ENCODE measurements at regions not wholly inside any gene's neighbourhood (a gene's known extent, or its start where the extent isn't known, plus 50 kb on each side); places are given as distances from the start of the nearest gene placed in this dataset.

GRCh38 chr12:107530701-107531100, 154.9 kb upstream of the PWP1 start:
- no peak for DNase-seq

- DNase-seq = no peak
Measured at GRCh38 chr12:107533218-107533617, 152.4 kb upstream of the PWP1 start.

- no peak for DNase-seq
Measured at GRCh38 chr12:107536613-107537012, 149.0 kb upstream of the PWP1 start.

DNA sequence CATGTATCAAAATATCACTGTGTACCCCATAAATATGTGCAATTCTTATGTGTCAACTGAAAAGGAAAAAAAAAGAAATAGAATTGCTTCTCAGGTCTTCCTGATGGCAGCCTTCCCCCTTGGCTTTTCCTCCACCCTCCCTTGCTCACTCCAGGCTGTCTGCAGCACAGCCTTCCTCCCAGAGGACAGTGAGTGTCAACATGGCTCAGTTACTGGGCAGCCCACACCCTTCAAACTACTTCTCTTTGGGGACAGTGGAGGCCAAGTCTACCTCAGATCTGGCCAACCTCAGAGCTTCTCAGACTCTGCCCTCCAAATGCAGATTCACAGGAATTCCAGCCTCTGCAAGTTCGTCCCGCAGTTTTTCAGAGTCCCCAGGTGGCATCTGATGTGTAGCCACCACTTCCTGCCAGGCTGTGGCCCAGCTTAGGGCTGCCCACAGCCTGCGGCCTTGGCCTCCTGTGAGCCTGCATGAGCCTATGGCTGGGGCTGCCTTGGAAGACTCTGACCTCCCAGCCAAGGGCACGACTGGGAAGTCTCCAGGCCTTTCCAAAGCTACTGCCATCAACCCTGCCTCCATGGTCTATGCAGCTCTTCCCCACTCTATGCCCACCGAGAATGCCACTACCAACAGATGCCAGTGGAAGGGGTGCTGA, 148.0 kb upstream of the PWP1 start:
- no peak for DNase-seq

DNA sequence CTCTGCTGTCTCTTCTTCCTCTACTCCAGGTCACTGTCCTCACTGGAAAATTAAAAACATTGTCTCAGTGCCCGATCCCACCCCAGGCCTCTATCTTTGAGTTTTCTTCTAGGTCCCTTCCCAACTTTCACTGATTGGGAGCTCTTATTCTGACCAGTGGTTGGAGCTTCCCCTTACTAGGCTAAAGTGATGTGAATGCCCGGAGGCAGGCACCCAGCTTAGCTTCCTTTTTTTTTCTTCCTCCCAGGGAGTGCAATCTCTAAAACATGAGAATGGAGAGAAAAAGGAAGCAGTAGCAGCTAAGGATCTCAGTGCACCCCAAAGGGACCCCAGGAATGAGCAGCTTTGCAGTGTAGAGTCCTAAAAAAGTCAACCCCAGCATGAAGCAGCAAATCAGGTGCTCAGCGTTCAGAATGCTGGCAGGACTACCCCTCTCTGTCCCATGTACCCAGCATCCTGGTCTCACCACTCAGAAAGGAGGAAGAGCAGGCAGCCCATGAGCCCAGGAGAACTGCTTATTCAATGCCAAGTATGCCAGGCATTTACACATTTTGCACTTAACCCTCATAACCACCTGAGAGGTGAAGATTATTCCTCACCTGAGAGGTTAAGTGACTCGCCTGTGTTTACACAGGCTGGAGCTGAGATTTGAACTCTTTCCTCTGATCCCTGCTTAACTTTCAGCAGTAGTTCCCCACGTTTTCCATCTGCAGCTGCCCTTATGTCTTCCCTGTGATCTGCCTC, 146.2 kb upstream of the PWP1 start:
- no peak for DNase-seq

- no peak for DNase-seq
Measured at GRCh38 chr12:107541001-107541705, 144.4 kb upstream of the PWP1 start.

DNA sequence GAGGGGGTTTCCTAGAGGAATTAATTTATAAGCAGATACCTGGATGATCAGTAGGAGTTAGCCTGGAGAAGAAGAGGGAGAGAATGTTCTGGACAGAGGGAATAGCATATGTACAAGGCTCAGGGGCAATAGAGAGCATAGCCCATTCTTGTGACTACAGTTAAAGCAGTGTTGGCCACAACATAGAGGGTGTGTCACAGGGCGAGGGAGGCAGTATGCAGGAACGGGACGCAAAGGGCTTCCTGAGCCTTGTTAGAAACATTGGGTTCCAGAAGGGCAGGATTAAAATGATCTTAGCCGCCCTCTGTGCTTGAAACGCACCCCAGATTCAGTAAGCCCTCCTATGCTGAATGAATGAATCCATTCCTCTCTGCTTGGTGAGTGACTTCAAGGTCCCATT, 142.2 kb upstream of the PWP1 start:
- no peak for DNase-seq

DNA sequence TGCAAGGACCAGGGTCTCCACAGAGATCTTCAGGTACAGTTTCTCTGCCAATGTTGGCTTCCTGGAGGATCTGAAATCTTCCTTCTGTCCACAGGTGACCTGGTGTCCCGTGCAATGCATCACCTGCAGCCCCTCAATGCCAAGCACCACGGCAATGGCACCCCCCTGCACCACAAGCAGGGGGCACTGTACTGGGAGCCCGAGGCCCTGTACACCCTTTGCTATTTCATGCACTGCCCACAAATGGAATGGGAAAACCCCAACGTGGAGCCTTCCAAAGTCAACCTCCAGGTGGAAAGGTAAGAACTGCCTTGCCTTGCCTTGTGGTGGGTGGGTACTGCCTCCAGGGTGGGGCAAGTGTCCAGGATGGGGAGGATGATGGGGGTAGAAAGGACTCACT, 141.8 kb upstream of the PWP1 start:
- DNase-seq = no peak

GRCh38 chr12:107544937-107545336, 140.7 kb upstream of the PWP1 start:
- DNase-seq = no peak

GRCh38 chr12:107545737-107546353, 139.8 kb upstream of the PWP1 start:
- DNase-seq = no peak

GRCh38 chr12:107547389-107547788, 138.2 kb upstream of the PWP1 start:
- DNase-seq = no peak

- no peak for DNase-seq
Measured at GRCh38 chr12:107549651-107550480, 135.7 kb upstream of the PWP1 start.

DNA sequence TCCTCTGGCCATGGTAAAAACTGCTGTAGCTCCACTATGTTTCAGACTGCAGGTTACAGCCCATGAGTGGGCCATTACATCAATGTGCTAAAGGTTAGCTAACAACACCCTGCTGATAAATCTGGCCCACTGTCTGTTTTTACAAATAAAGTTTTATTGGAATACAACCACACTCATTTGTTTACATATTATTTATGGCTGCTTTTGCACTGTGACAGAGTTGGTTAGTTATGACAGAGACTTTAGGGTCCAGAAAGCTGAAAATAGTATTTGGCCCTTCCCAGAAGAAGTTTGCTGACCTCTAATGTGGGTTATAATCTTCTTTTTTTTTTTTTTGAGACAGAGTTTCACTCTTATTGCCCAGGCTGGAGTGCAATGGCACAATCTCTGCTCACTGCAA, 134.2 kb upstream of the PWP1 start:
- no peak for DNase-seq

GRCh38 chr12:107552263-107552662, 133.3 kb upstream of the PWP1 start:
- no peak for DNase-seq

DNA sequence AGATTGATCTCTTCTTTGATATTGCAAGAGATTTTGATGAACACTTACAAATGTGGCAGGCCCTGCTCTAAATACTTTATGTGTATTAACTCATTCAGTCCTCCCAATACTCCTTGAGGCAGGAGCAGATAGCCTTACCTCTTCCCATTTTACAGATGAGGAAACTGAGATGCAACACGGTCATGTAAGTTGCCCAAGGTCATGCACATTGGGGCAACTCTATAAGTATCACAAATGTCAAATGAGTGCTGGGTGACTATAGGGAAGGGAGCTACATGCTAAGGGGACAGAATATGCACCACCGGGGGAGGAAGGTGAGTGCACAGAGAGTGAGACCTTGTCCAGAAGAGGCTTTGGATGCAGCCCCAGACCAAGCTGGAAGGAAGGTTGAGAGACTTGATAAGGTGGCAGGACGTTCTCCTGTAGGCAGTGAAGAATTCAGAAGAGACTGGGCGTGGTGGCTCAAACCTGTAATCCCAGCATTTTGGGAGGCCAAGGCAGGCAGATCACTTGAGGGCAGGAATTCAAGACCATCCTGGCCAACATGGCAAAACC, 132.3 kb upstream of the PWP1 start:
- DNase-seq = no peak

- no peak for DNase-seq
Measured at GRCh38 chr12:107554941-107555340, 130.7 kb upstream of the PWP1 start.

DNA sequence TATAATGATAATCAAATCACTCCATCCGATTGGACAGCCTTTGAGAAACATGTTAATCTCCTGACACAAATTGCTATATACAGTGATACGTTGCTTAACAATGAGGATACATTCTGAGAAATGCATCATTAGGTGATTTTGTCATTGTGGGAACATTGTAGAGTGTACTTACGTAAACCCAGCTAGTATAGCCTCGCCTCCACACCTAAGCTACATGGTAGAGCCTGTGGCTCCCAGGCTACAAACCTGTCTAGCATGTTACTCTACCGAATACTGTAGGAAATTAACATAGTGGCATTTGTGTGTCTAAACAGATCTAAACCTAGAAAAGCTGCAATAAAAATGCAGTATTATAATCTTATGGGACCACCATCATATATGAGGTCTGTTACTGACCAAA, 128.6 kb upstream of the PWP1 start:
- DNase-seq = no peak

DNA sequence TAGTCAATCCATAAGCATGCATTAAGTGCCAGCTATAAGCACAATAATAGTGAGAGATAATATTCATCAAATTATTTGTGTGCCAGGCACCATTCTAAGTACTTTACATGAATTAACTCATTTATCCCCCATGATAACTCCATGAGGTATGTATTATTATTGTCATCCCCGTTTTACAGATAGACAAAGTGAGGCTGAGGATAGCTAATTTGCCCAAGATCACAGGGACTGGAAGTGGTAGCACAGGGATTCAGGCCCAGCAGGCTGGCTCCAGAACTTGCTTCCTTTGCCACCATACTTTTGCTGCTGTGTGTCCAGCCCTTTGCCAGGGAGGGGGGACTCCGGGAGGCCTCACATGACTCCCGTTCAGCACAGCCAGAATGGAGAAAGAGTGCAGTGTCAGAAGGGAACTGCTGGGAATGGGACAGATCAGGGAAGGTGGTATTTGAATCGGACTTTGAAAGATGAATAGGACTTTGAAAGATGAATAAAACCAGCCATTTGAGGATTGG, 128.0 kb upstream of the PWP1 start:
- no peak for DNase-seq

- DNase-seq = no peak
Measured at GRCh38 chr12:107558141-107558815, 127.3 kb upstream of the PWP1 start.

DNA sequence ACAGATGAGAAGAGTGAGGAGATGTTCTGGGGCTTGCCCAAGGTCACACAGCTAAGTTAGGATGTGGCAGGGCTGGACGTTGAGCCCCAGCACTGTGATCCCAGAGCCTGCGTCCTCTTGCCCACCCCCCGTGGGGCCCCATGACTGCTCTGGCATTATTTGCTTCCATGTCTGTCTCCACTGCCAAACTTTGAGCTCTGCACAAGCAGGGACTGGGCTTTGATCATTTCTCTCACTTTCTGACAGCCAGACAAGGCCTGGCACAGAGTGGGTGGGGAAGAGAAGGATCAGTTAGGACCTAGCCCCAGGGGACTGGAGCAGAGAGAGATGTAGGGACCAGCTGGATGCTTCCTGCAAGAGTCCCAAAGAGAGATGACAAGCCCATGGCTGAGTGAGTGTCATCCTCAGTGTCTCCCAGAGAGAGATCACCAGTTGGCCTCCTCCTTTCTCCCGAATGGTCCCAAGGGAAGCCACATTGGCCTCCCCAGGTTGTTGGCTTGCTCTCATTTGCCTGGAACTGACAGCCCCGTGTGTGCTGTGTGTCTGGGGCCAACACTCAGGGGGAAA, 126.7 kb upstream of the PWP1 start:
- no peak for DNase-seq

- DNase-seq = no peak
Measured at GRCh38 chr12:107560165-107560898, 125.3 kb upstream of the PWP1 start.
